Cardiac fibroblast (primary cell): ENCODE measurements at regions not wholly inside any gene's neighbourhood (a gene's known extent, or its start where the extent isn't known, plus 50 kb on each side); places are given as distances from the start of the nearest gene placed in this dataset.

Source experiments
- DNase-seq, 2 donors: peaks; one replicate each; pipeline versions ENCODE4 v3.0.0 to v3.0.0-alpha.2; 2010; ENCODE audit warnings: low read depth in 2 of 2
- H3K4me3 ChIP-seq, 2 donors: replicated peaks in 1 of 2; 1 replicate in 1 of 2; 2 replicates in 1 of 2; pipeline ENCODE4 v1.5.1; 2011; ENCODE audit warnings: low read depth in 2 of 2, low read length in 2 of 2, mild to moderate bottlenecking in 2 of 2, moderate library complexity in 1 of 2
- CTCF ChIP-seq: IDR thresholded peaks from one replicate; pipeline ENCODE4 v1.5.1; 2011; ENCODE audit warnings: low read depth, mild to moderate bottlenecking, low read length, inconsistent platforms

- no peak overlapping the region for H3K4me3 ChIP-seq
- peak; percentile 12 to 45 for DNase-seq
- TF ChIP-seq CTCF: no peak
Measured at GRCh38 chr2:18483896-18484295, 76.6 kb downstream of the RDH14 start.

- TF ChIP-seq CTCF: no peak
- H3K4me3 ChIP-seq: no peak overlapping the region
- no peak for DNase-seq
Measured at GRCh38 chr2:18482666-18483065, 77.8 kb downstream of the RDH14 start.

GRCh38 chr2:18479947-18480369, 80.5 kb downstream of the RDH14 start:
- peak in 1 of 2 donors; percentile 72 for DNase-seq
- no peak for TF ChIP-seq CTCF
- no peak overlapping the region for H3K4me3 ChIP-seq

- TF ChIP-seq CTCF: no peak
- no peak for DNase-seq
Measured at GRCh38 chr2:18477293-18477692, 83.2 kb downstream of the RDH14 start.

GRCh38 chr2:18476484-18476883, 84.0 kb downstream of the RDH14 start:
- DNase-seq: no peak
- H3K4me3 ChIP-seq: no peak overlapping the region
- no peak for TF ChIP-seq CTCF

More at GRCh38 chr2:18477293-18477692, 83.2 kb downstream of the RDH14 start:
- no peak overlapping the region for H3K4me3 ChIP-seq

- no peak overlapping the region for H3K4me3 ChIP-seq
- DNase-seq: no peak
- no peak for TF ChIP-seq CTCF
Measured at GRCh38 chr2:18475884-18476283, 84.6 kb downstream of the RDH14 start.

- H3K4me3 ChIP-seq: no peak overlapping the region
- no peak for TF ChIP-seq CTCF
- peak in 1 of 2 donors; percentile 23 for DNase-seq
Measured at GRCh38 chr2:18474700-18475099, 85.8 kb downstream of the RDH14 start.
